ENCODE measurements at regions not wholly inside any gene's neighbourhood (a gene's known extent, or its start where the extent isn't known, plus 50 kb on each side); places are given as distances from the start of the nearest gene placed in this dataset.

- no peak for DNase-seq (ENCODE audit: low read depth in 2 of 2, low spot score in 1 of 2)
Observed at GRCh38 chr1:84759756-84760155, 69.5 kb upstream of the SSX2IP start.

GRCh38 chr1:84758968-84759491 is 68.8 kb upstream of the SSX2IP start:
- DNase-seq (ENCODE audit: low read depth in 2 of 2, low spot score in 1 of 2): no peak

- no peak for DNase-seq (ENCODE audit: low read depth in 2 of 2, low spot score in 1 of 2)
Observed at GRCh38 chr1:84758476-84758875, 68.2 kb upstream of the SSX2IP start.

- DNase-seq (ENCODE audit: low read depth in 2 of 2, low spot score in 1 of 2): no peak
Observed at GRCh38 chr1:84757301-84757700, 67.0 kb upstream of the SSX2IP start.

- DNase-seq (ENCODE audit: low read depth in 2 of 2, low spot score in 1 of 2): no peak
Observed at GRCh38 chr1:84756455-84757082, 66.3 kb upstream of the SSX2IP start.

GRCh38 chr1:84756001-84756400 is 65.7 kb upstream of the SSX2IP start:
- no peak for DNase-seq (ENCODE audit: low read depth in 2 of 2, low spot score in 1 of 2)

GRCh38 chr1:84755216-84755615 is 65.0 kb upstream of the SSX2IP start:
- DNase-seq (ENCODE audit: low read depth in 2 of 2, low spot score in 1 of 2): no peak

GRCh38 chr1:84754386-84754703 is 64.1 kb upstream of the SSX2IP start:
- no peak for DNase-seq (ENCODE audit: low read depth in 2 of 2, low spot score in 1 of 2)

GRCh38 chr1:84753516-84754385 is 63.5 kb upstream of the SSX2IP start:
- peak; percentile 41 to 49 for DNase-seq (ENCODE audit: low read depth in 2 of 2, low spot score in 1 of 2)

- no peak for DNase-seq (ENCODE audit: low read depth in 2 of 2, low spot score in 1 of 2)
Observed at GRCh38 chr1:84750110-84750730, 60.0 kb upstream of the SSX2IP start.

- no peak for DNase-seq (ENCODE audit: low read depth in 2 of 2, low spot score in 1 of 2)
Observed at GRCh38 chr1:84749427-84749826, 59.2 kb upstream of the SSX2IP start.

- no peak for DNase-seq (ENCODE audit: low read depth in 2 of 2, low spot score in 1 of 2)
Observed at GRCh38 chr1:84748364-84748763, 58.1 kb upstream of the SSX2IP start.

- DNase-seq (ENCODE audit: low read depth in 2 of 2, low spot score in 1 of 2): no peak
Observed at GRCh38 chr1:84745857-84746256, 55.6 kb upstream of the SSX2IP start.

- DNase-seq (ENCODE audit: low read depth in 2 of 2, low spot score in 1 of 2): no peak
Observed at GRCh38 chr1:84743896-84744295, 53.6 kb upstream of the SSX2IP start.

- no peak for DNase-seq (ENCODE audit: low read depth in 2 of 2, low spot score in 1 of 2)
Observed at GRCh38 chr1:84742653-84743052, 52.4 kb upstream of the SSX2IP start.

- no peak for DNase-seq (ENCODE audit: low read depth in 2 of 2, low spot score in 1 of 2)
Observed at GRCh38 chr1:84740050-84740714, 49.9 kb upstream of the SSX2IP start.
